ENCODE measurements at regions not wholly inside any gene's neighbourhood (a gene's known extent, or its start where the extent isn't known, plus 50 kb on each side); places are given as distances from the start of the nearest gene placed in this dataset.
A peak's percentile ranks its signal among the peaks of the same experiment; 100 is the strongest.
"Not testable (repeated sequence)": the region's sequence is repeated elsewhere in the genome, so short reads cannot be mapped to it uniquely, and the experiment has no call there.

GRCh38 chr12:66755727-66756395 lies 77.0 kb upstream of the GRIP1 start:
- Mint-ChIP-seq H3K36me3 (no peaks in the 10 kb centered on the region), H3K9me3 (no peaks in the 10 kb centered on the region), H3K27ac (no peak overlapping the region), H3K4me1 (no peaks in the 10 kb centered on the region), H3K4me3 (no peak overlapping the region), H3K27me3 (peaks cover 14% of the 10 kb centered on the region)
- ATAC-seq (ENCODE audit: low read depth) (no peak), DNase-seq (ENCODE audit: low spot score in 2 of 2) (no peak)

GRCh38 chr12:66756631-66757030 lies 77.8 kb upstream of the GRIP1 start:
- no peak overlapping the region for H3K27ac Mint-ChIP-seq
- H3K36me3 Mint-ChIP-seq = peaks cover 2% of the 10 kb centered on the region
- ATAC-seq (ENCODE audit: low read depth) (no peak), DNase-seq (ENCODE audit: low spot score in 2 of 2) (no peak)
- H3K4me3 Mint-ChIP-seq = no peak overlapping the region
- H3K27me3 Mint-ChIP-seq = peaks cover 13% of the 10 kb centered on the region
- H3K9me3 Mint-ChIP-seq = no peaks in the 10 kb centered on the region
- H3K4me1 Mint-ChIP-seq = no peaks in the 10 kb centered on the region

- not testable (repeated sequence) for DNase-seq (ENCODE audit: low spot score in 2 of 2); H3K4me3 Mint-ChIP-seq; H3K4me1 Mint-ChIP-seq; H3K27ac Mint-ChIP-seq; H3K36me3 Mint-ChIP-seq; H3K9me3 Mint-ChIP-seq; ATAC-seq (ENCODE audit: low read depth)
- H3K27me3 Mint-ChIP-seq = peaks cover 17% of the 10 kb centered on the region
Measured at GRCh38 chr12:66760122-66760521, 81.2 kb upstream of the GRIP1 start.

GRCh38 chr12:66763467-66763866 lies 84.6 kb upstream of the GRIP1 start:
- no peak overlapping the region for H3K27ac Mint-ChIP-seq

GRCh38 chr12:66765204-66765603 lies 86.3 kb upstream of the GRIP1 start:
- peaks cover 13% of the 10 kb centered on the region for H3K27me3 Mint-ChIP-seq
- ATAC-seq (ENCODE audit: low read depth) = no peak
- H3K4me3 Mint-ChIP-seq = no peak overlapping the region
- no peaks in the 10 kb centered on the region for H3K4me1 Mint-ChIP-seq
- DNase-seq (ENCODE audit: low spot score in 2 of 2) = no peak
- H3K36me3 Mint-ChIP-seq = peaks cover 2% of the 10 kb centered on the region
- no peaks in the 10 kb centered on the region for H3K9me3 Mint-ChIP-seq
- no peak overlapping the region for H3K27ac Mint-ChIP-seq

More at GRCh38 chr12:66763467-66763866, 84.6 kb upstream of the GRIP1 start:
- H3K4me3 Mint-ChIP-seq = no peak overlapping the region
- H3K4me1 Mint-ChIP-seq = no peaks in the 10 kb centered on the region
- DNase-seq (ENCODE audit: low spot score in 2 of 2) (no peak), ATAC-seq (ENCODE audit: low read depth) (no peak)
- H3K9me3 Mint-ChIP-seq = no peaks in the 10 kb centered on the region
- H3K27me3 Mint-ChIP-seq = peaks cover 11% of the 10 kb centered on the region
- peaks cover 2% of the 10 kb centered on the region for H3K36me3 Mint-ChIP-seq

GRCh38 chr12:66767536-66767935 lies 88.7 kb upstream of the GRIP1 start:
- ATAC-seq (ENCODE audit: low read depth) (no peak), DNase-seq (ENCODE audit: low spot score in 2 of 2) (no peak)
- no peak overlapping the region for H3K4me3 Mint-ChIP-seq
- peaks cover 10% of the 10 kb centered on the region for H3K27me3 Mint-ChIP-seq
- H3K27ac Mint-ChIP-seq = no peak overlapping the region
- no peaks in the 10 kb centered on the region for H3K36me3 Mint-ChIP-seq
- H3K4me1 Mint-ChIP-seq = no peaks in the 10 kb centered on the region
- no peaks in the 10 kb centered on the region for H3K9me3 Mint-ChIP-seq

GRCh38 chr12:66768293-66768692 lies 89.4 kb upstream of the GRIP1 start:
- Mint-ChIP-seq H3K4me3 (no peak overlapping the region), H3K27me3 (peaks cover 6% of the 10 kb centered on the region), H3K27ac (no peak overlapping the region), H3K9me3 (no peaks in the 10 kb centered on the region), H3K4me1 (no peaks in the 10 kb centered on the region), H3K36me3 (no peaks in the 10 kb centered on the region)
- DNase-seq (ENCODE audit: low spot score in 2 of 2) (peak in 1 of 2 donors; percentile 4), ATAC-seq (ENCODE audit: low read depth) (peak; percentile 75)

- Mint-ChIP-seq H3K4me1 (peaks cover 4% of the 10 kb centered on the region), H3K9me3 (peaks cover 1% of the 10 kb centered on the region), H3K27me3 (peaks cover 2% of the 10 kb centered on the region), H3K4me3 (no peak overlapping the region), H3K36me3 (no peaks in the 10 kb centered on the region), H3K27ac (no peak overlapping the region)
- ATAC-seq (ENCODE audit: low read depth) = no peak
- DNase-seq (ENCODE audit: low spot score in 2 of 2) = no peak
Measured at GRCh38 chr12:66774929-66775328, 96.1 kb upstream of the GRIP1 start.

GRCh38 chr12:66775871-66776270 lies 97.0 kb upstream of the GRIP1 start:
- H3K27ac Mint-ChIP-seq = no peak overlapping the region
- peaks cover 1% of the 10 kb centered on the region for H3K9me3 Mint-ChIP-seq
- DNase-seq (ENCODE audit: low spot score in 2 of 2) = no peak
- no peak overlapping the region for H3K4me3 Mint-ChIP-seq
- no peaks in the 10 kb centered on the region for H3K36me3 Mint-ChIP-seq
- H3K27me3 Mint-ChIP-seq = peaks cover 2% of the 10 kb centered on the region
- H3K4me1 Mint-ChIP-seq = peaks cover 4% of the 10 kb centered on the region
- ATAC-seq (ENCODE audit: low read depth) = no peak

- peaks cover 2% of the 10 kb centered on the region for H3K27me3 Mint-ChIP-seq
- no peaks in the 10 kb centered on the region for H3K36me3 Mint-ChIP-seq
- no peak overlapping the region for H3K4me3 Mint-ChIP-seq
- H3K27ac Mint-ChIP-seq = no peak overlapping the region
- H3K4me1 Mint-ChIP-seq = peaks cover 4% of the 10 kb centered on the region
- peaks cover 1% of the 10 kb centered on the region for H3K9me3 Mint-ChIP-seq
- DNase-seq (ENCODE audit: low spot score in 2 of 2) (no peak), ATAC-seq (ENCODE audit: low read depth) (no peak)
Measured at GRCh38 chr12:66776974-66777373, 98.1 kb upstream of the GRIP1 start.

GRCh38 chr12:66779466-66779865 lies 100.6 kb upstream of the GRIP1 start:
- H3K27ac Mint-ChIP-seq = no peak overlapping the region
- no peak overlapping the region for H3K4me3 Mint-ChIP-seq
- H3K36me3 Mint-ChIP-seq = no peaks in the 10 kb centered on the region
- no peak for DNase-seq (ENCODE audit: low spot score in 2 of 2)
- H3K4me1 Mint-ChIP-seq = peaks cover 4% of the 10 kb centered on the region
- ATAC-seq (ENCODE audit: low read depth) = no peak
- H3K9me3 Mint-ChIP-seq = peaks cover 1% of the 10 kb centered on the region
- peaks cover 2% of the 10 kb centered on the region for H3K27me3 Mint-ChIP-seq

GRCh38 chr12:66786531-66787308 lies 107.8 kb upstream of the GRIP1 start:
- no peaks in the 10 kb centered on the region for H3K9me3 Mint-ChIP-seq
- no peaks in the 10 kb centered on the region for H3K27me3 Mint-ChIP-seq
- H3K4me3 Mint-ChIP-seq = no peak overlapping the region
- no peaks in the 10 kb centered on the region for H3K4me1 Mint-ChIP-seq
- no peaks in the 10 kb centered on the region for H3K36me3 Mint-ChIP-seq
- ATAC-seq (ENCODE audit: low read depth) = no peak
- no peak for DNase-seq (ENCODE audit: low spot score in 2 of 2)
- H3K27ac Mint-ChIP-seq = no peak overlapping the region

GRCh38 chr12:66799551-66799950 lies 120.7 kb upstream of the GRIP1 start:
- DNase-seq (ENCODE audit: low spot score in 2 of 2) = no peak

GRCh38 chr12:66800046-66800445 lies 121.2 kb upstream of the GRIP1 start:
- Mint-ChIP-seq H3K4me3 (no peak overlapping the region), H3K36me3 (no peaks in the 10 kb centered on the region), H3K27ac (no peak overlapping the region)

More at GRCh38 chr12:66799551-66799950, 120.7 kb upstream of the GRIP1 start:
- Mint-ChIP-seq H3K27ac (no peak overlapping the region), H3K27me3 (peaks cover 4% of the 10 kb centered on the region), H3K36me3 (no peaks in the 10 kb centered on the region), H3K4me1 (no peaks in the 10 kb centered on the region), H3K9me3 (no peaks in the 10 kb centered on the region), H3K4me3 (no peak overlapping the region)
- no peak for ATAC-seq (ENCODE audit: low read depth)

More at GRCh38 chr12:66800046-66800445, 121.2 kb upstream of the GRIP1 start:
- no peaks in the 10 kb centered on the region for H3K9me3 Mint-ChIP-seq
- H3K27me3 Mint-ChIP-seq = peaks cover 4% of the 10 kb centered on the region
- DNase-seq (ENCODE audit: low spot score in 2 of 2) (no peak), ATAC-seq (ENCODE audit: low read depth) (no peak)
- H3K4me1 Mint-ChIP-seq = no peaks in the 10 kb centered on the region

All from memory B cell (primary cell).